Smooth muscle cell (in vitro differentiated cells): ENCODE measurements at regions not wholly inside any gene's neighbourhood (a gene's known extent, or its start where the extent isn't known, plus 50 kb on each side); places are given as distances from the start of the nearest gene placed in this dataset.
A peak's percentile ranks its signal among the peaks of the same experiment; 100 is the strongest.
"Not testable (repeated sequence)": the region's sequence is repeated elsewhere in the genome, so short reads cannot be mapped to it uniquely, and the experiment has no call there.

ENCODE experiments used
- DNase-seq: peaks from one replicate; lab custom pipeline; 2025; ENCODE audit not compliant: unreplicated experiment; lab: John Stamatoyannopoulos, UW
- H2AFZ ChIP-seq: fragments of 200-600 bp; sonication (generic); 2 replicates; pipeline ENCODE4 v1.6.0; 2016; ENCODE audit warnings: antibody characterized with exemption, low read depth, mild to moderate bottlenecking
- H3F3A ChIP-seq: fragments of 200-600 bp; sonication (generic); 2 replicates; pipeline ENCODE4 v1.6.0; 2017; ENCODE audit warnings: antibody characterized with exemption, low read depth
- H3K27ac ChIP-seq: fragments of 200-600 bp; sonication (generic); 2 replicates; pipeline ENCODE4 v1.5.1; 2016; ENCODE audit warnings: low read depth, mild to moderate bottlenecking
- H3K27me3 ChIP-seq: fragments of 200-600 bp; sonication (generic); 2 replicates; pipeline ENCODE4 v1.6.1; 2016; ENCODE audit warnings: low read depth, mild to moderate bottlenecking
- H3K36me3 ChIP-seq: fragments of 200-600 bp; sonication (generic); 2 replicates; pipeline ENCODE4 v1.5.1; 2016; ENCODE audit warnings: low read depth
- H3K4me1 ChIP-seq: fragments of 200-600 bp; sonication (generic); 2 replicates; pipeline ENCODE4 v1.5.1; 2016; ENCODE audit warnings: low read depth
- H3K4me2 ChIP-seq: fragments of 200-600 bp; sonication (generic); 2 replicates; pipeline ENCODE4 v1.6.0; 2016; ENCODE audit warnings: mild to moderate bottlenecking
- H3K4me3 ChIP-seq: fragments of 200-600 bp; sonication (generic); 2 replicates; pipeline ENCODE4 v1.5.1; 2016; ENCODE audit warnings: mild to moderate bottlenecking
- H3K79me2 ChIP-seq: fragments of 200-600 bp; sonication (generic); 2 replicates; pipeline ENCODE4 v1.6.0; 2016; ENCODE audit warnings: low read depth, mild to moderate bottlenecking
- H3K9ac ChIP-seq: fragments of 200-600 bp; sonication (generic); 2 replicates; pipeline ENCODE4 v1.6.0; 2016; ENCODE audit warnings: low read depth
- H3K9me3 ChIP-seq: fragments of 200-600 bp; sonication (generic); replicated peaks from 2 replicates; pipeline ENCODE4 v1.5.1; 2016; ENCODE audit warnings: low read depth
- H4K20me1 ChIP-seq: fragments of 200-600 bp; sonication (generic); 2 replicates; pipeline ENCODE4 v1.6.0; 2016; ENCODE audit warnings: low read depth
- WGBS: methylation state at CpG from one replicate; pipeline ENCODE4 v1.1.7; 2016; ENCODE audit warnings: low lambda C conversion rate; 5-methylcytosine and 5-hydroxymethylcytosine counted together
- TF ChIP-seq, protein P1 (sequence below): fragments of 200-600 bp; sonication (generic); IDR thresholded peaks from 2 replicates; pipeline ENCODE4 v1.5.1; 2017; ENCODE audit warnings: borderline replicate concordance, mild to moderate bottlenecking, antibody characterized with exemption; ENCODE audit not compliant: insufficient read depth, poor library complexity, severe bottlenecking

DNA sequence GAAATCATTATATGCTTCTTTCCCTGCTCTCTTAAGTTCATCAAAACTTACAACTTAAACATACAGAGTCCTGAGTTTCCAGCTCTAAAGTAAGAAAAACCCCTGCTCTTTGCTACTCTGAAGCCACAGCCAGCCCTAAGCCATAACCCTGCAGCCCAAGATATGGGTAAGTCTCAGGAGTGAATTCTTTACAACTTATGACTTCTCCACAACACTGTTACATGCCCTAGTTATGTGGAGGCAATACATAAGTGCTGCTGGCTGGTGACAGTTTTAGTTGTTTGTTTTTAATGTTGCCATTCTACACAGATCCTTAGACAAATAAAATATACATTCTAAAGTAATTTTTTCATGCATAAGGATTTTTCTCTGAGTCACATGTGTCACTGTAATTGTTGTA lies 100.2 kb downstream of the FBXO8 start:
- Histone ChIP-seq H3K27me3 (no peaks in the 10 kb centered on the region), H3F3A (no peaks in the 10 kb centered on the region), H3K79me2 (no peaks in the 10 kb centered on the region), H3K9ac (no peak overlapping the region), H3K9me3 (no peaks in the 10 kb centered on the region), H3K4me2 (peak overlapping the region; percentile 29), H4K20me1 (no peaks in the 10 kb centered on the region), H3K4me3 (no peak overlapping the region), H3K27ac (peak overlapping the region; percentile 42), H2AFZ (no peak overlapping the region), H3K4me1 (peaks cover 5% of the 10 kb centered on the region), H3K36me3 (no peaks in the 10 kb centered on the region)
- no peak for DNase-seq
- TF ChIP-seq, protein P1, sequence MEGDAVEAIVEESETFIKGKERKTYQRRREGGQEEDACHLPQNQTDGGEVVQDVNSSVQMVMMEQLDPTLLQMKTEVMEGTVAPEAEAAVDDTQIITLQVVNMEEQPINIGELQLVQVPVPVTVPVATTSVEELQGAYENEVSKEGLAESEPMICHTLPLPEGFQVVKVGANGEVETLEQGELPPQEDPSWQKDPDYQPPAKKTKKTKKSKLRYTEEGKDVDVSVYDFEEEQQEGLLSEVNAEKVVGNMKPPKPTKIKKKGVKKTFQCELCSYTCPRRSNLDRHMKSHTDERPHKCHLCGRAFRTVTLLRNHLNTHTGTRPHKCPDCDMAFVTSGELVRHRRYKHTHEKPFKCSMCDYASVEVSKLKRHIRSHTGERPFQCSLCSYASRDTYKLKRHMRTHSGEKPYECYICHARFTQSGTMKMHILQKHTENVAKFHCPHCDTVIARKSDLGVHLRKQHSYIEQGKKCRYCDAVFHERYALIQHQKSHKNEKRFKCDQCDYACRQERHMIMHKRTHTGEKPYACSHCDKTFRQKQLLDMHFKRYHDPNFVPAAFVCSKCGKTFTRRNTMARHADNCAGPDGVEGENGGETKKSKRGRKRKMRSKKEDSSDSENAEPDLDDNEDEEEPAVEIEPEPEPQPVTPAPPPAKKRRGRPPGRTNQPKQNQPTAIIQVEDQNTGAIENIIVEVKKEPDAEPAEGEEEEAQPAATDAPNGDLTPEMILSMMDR = no peak

DNA sequence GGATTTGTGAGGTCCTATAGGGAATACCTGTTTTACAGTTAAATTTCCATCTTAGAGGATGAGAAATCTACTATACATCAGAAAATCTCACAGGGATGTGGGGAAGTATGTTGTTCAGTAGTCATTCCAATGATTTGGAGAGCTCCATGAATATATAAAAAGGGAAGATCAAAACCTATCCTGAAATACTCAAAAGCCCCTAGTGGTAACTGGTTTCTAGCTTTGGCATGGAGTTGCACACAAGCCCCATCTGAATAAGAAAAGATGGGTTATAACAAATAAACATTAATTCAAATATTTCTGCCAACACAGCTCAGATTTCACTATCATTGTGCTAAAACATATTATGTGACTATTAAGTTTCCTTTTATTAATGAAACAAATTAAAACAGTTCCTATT lies 101.6 kb downstream of the FBXO8 start:
- no peaks in the 10 kb centered on the region for H4K20me1 ChIP-seq
- no peaks in the 10 kb centered on the region for H3F3A ChIP-seq
- H2AFZ ChIP-seq = no peak overlapping the region
- no peaks in the 10 kb centered on the region for H3K27me3 ChIP-seq
- H3K9me3 ChIP-seq = no peaks in the 10 kb centered on the region
- TF ChIP-seq, protein P1 = no peak
- H3K79me2 ChIP-seq = no peaks in the 10 kb centered on the region
- no peaks in the 10 kb centered on the region for H3K36me3 ChIP-seq
- DNase-seq = no peak
- no peak overlapping the region for H3K27ac ChIP-seq
- no peak overlapping the region for H3K9ac ChIP-seq
- H3K4me1 ChIP-seq = peaks cover 5% of the 10 kb centered on the region
- H3K4me3 ChIP-seq = no peak overlapping the region
- no peak overlapping the region for H3K4me2 ChIP-seq

DNA sequence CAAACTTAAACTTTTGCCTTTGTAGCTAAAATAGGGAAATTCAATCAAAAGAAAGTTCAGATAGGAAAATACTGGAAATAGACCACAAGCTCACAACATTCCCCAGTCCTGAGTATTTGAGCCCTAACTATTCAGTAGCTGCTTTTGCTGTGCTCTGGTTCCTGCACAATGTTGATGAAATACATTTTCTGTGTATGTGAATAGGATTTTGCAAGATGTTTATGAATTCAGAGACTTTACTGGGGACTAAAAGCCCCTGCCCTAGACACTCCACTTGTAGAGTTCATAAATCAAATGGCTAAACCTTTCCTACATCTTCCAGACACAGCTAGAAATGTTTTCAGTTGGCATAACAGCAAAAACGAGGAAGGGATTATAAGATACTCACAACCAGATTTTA lies 105.9 kb downstream of the FBXO8 start:
- H3K27ac ChIP-seq = peak overlapping the region; percentile 48
- peaks cover 5% of the 10 kb centered on the region for H3K4me1 ChIP-seq
- H2AFZ ChIP-seq = peak overlapping the region; percentile 54
- no peaks in the 10 kb centered on the region for H3K79me2 ChIP-seq
- H3K9ac ChIP-seq = no peak overlapping the region
- WGBS = 11% methylated on average over 1 of the region's 1 CpG
- no peaks in the 10 kb centered on the region for H4K20me1 ChIP-seq
- H3K27me3 ChIP-seq = no peaks in the 10 kb centered on the region
- no peak for DNase-seq
- H3F3A ChIP-seq = no peaks in the 10 kb centered on the region
- no peak overlapping the region for H3K4me3 ChIP-seq
- TF ChIP-seq, protein P1 = no peak
- H3K9me3 ChIP-seq = no peaks in the 10 kb centered on the region
- peak overlapping the region; percentile 37 for H3K4me2 ChIP-seq
- no peaks in the 10 kb centered on the region for H3K36me3 ChIP-seq

DNA sequence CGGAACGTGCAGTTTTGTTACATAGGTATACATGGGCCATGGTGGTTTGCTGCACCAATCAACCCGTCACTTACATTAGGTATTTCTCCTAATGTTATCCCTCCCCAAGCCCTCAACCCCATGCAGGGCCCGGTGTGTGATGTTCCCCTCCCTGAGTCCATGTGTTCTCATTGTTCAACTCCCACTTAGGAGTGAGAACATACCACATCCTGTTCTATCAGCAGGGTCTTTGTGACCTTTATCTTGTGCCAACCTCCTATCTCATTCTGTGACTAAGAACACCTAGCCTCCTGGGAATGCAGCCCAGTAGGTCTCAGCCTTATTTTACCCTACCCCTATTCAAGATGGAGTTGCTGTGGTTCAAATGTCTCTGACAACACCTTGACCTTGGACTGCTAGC lies 107.6 kb downstream of the FBXO8 start:
- not testable (repeated sequence) for H3K4me3 ChIP-seq, H3K36me3 ChIP-seq, H3K9ac ChIP-seq, H3K79me2 ChIP-seq, H3K27ac ChIP-seq, H3K27me3 ChIP-seq, H3K4me2 ChIP-seq, H3F3A ChIP-seq, H3K9me3 ChIP-seq, DNase-seq, H2AFZ ChIP-seq, H4K20me1 ChIP-seq, H3K4me1 ChIP-seq
- 99% methylated on average over 4 of the region's 4 CpGs for WGBS
